Loucy (cell line): ENCODE measurements at regions not wholly inside any gene's neighbourhood (a gene's known extent, or its start where the extent isn't known, plus 50 kb on each side); places are given as distances from the start of the nearest gene placed in this dataset.
"Not testable (repeated sequence)": the region's sequence is repeated elsewhere in the genome, so short reads cannot be mapped to it uniquely, and the experiment has no call there.

Experiments used
- H2AFZ ChIP-seq: fragments of 200-600 bp; sonication (generic); 2 replicates; pipeline ENCODE4 v1.6.0; 2016; ENCODE audit warnings: antibody characterized with exemption, mild to moderate bottlenecking, low read length, moderate library complexity
- H3F3A ChIP-seq: fragments of 200-600 bp; 2 replicates; pipeline ENCODE4 v1.6.0; 2016; ENCODE audit warnings: antibody characterized with exemption, low read depth, mild to moderate bottlenecking
- H3K27me3 ChIP-seq: fragments of 200-600 bp; sonication (generic); 2 replicates; pipeline ENCODE4 v1.6.1; 2014; ENCODE audit warnings: low read length, mild to moderate bottlenecking; ENCODE audit not compliant: insufficient read depth, poor library complexity, severe bottlenecking
- H3K36me3 ChIP-seq: fragments of 200-600 bp; sonication (generic); 2 replicates; pipeline ENCODE4 v1.6.1; 2016; ENCODE audit warnings: low read length; ENCODE audit not compliant: insufficient read depth
- H3K4me1 ChIP-seq: fragments of 200-600 bp; sonication (generic); 2 replicates; pipeline ENCODE4 v1.5.1; 2014; ENCODE audit warnings: low read length, mild to moderate bottlenecking; ENCODE audit not compliant: insufficient read depth, poor library complexity, severe bottlenecking
- H3K4me2 ChIP-seq: fragments of 200-600 bp; sonication (generic); 2 replicates; pipeline ENCODE4 v1.6.0; 2014; ENCODE audit warnings: antibody characterized with exemption, low read length, low read depth, mild to moderate bottlenecking; ENCODE audit not compliant: poor library complexity, severe bottlenecking
- H3K4me3 ChIP-seq: fragments of 200-600 bp; sonication (generic); 2 replicates; pipeline ENCODE4 v1.5.1; 2014; ENCODE audit warnings: low read length, mild to moderate bottlenecking, mixed read lengths; ENCODE audit not compliant: poor library complexity, severe bottlenecking
- H3K79me2 ChIP-seq: fragments of 200-600 bp; sonication (generic); 2 replicates; pipeline ENCODE4 v1.6.1; 2014; ENCODE audit warnings: low read length; ENCODE audit not compliant: insufficient read depth
- H3K9ac ChIP-seq: fragments of 200-600 bp; sonication (generic); 2 replicates; pipeline ENCODE4 v1.6.0; 2014; ENCODE audit warnings: mild to moderate bottlenecking, low read depth, low read length, moderate library complexity; ENCODE audit not compliant: poor library complexity, severe bottlenecking
- H3K9me2 ChIP-seq: fragments of 200-600 bp; sonication (generic); replicated peaks from 2 replicates; pipeline ENCODE4 v1.6.1; 2016; ENCODE audit warnings: low read depth, low read length, mixed read lengths
- H3K9me3 ChIP-seq: fragments of 200-600 bp; sonication (generic); 2 replicates; pipeline ENCODE4 v1.6.1; 2014; ENCODE audit warnings: mild to moderate bottlenecking, antibody characterized with exemption, low read length, low read depth; ENCODE audit not compliant: insufficient read depth
- H4K20me1 ChIP-seq: fragments of 200-600 bp; sonication (generic); 2 replicates; pipeline ENCODE4 v1.6.0; 2014; ENCODE audit warnings: antibody characterized with exemption, low read length, mild to moderate bottlenecking; ENCODE audit not compliant: insufficient read depth, poor library complexity, severe bottlenecking
- CTCF ChIP-seq: fragments of 200-600 bp; sonication (generic); conservative IDR thresholded peaks from 2 replicates; pipeline ENCODE4 v1.5.1; 2014; ENCODE audit warnings: mild to moderate bottlenecking, antibody characterized with exemption, low read length
- EZH2phosphoT487 ChIP-seq: fragments of 200-600 bp; IDR thresholded peaks from 2 replicates; pipeline ENCODE4 v1.6.1; 2018; ENCODE audit warnings: antibody characterized with exemption, mild to moderate bottlenecking, moderate library complexity, borderline replicate concordance

DNA sequence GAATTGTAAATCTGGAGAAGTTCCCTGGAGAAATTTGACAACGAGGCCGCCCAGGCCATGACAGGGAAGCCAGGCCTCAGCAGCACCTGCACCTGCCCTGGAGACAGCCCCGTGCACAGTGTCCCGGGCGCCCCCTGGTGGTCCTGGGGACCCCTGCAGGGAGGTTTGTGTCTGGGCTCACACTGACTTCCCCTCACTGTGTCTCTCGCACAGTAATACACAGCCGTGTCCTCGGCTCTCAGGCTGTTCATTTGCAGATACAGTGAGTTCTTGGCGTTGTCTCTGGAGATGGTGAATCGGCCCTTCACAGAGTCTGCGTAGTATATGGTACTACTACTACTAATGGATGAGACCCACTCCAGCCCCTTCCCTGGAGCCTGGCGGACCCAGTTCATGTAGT, 1201.6 kb downstream of the TMEM121 start:
- not testable (repeated sequence) for H3K9me2 ChIP-seq, H2AFZ ChIP-seq, H4K20me1 ChIP-seq, H3K36me3 ChIP-seq, H3K79me2 ChIP-seq, H3K27me3 ChIP-seq, H3K9me3 ChIP-seq, H3F3A ChIP-seq
- H3K4me3 ChIP-seq: peak overlapping the region; percentile 65
- peak; percentile 48 for TF ChIP-seq CTCF
- peaks cover 81% of the 10 kb centered on the region for H3K4me1 ChIP-seq
- peak overlapping the region; percentile 92 for H3K4me2 ChIP-seq
- H3K9ac ChIP-seq: peak overlapping the region; percentile 72

GRCh38 chr14:106728611-106729010, 1202.2 kb downstream of the TMEM121 start:
- no peaks in the 10 kb centered on the region for H4K20me1 ChIP-seq
- H3K4me3 ChIP-seq: peak overlapping the region; percentile 34
- H3K4me2 ChIP-seq: peak overlapping the region; percentile 92
- H3K9me3 ChIP-seq: no peaks in the 10 kb centered on the region
- no peaks in the 10 kb centered on the region for H3K36me3 ChIP-seq
- peaks cover 78% of the 10 kb centered on the region for H3K4me1 ChIP-seq
- H3K9ac ChIP-seq: peak overlapping the region; percentile 72
- H3K9me2 ChIP-seq: no peaks in the 10 kb centered on the region
- no peak for TF ChIP-seq EZH2phosphoT487
- no peak for TF ChIP-seq CTCF
- peaks cover 3% of the 10 kb centered on the region; the same call in 1 of the 2 replicates for H3F3A ChIP-seq
- H3K27me3 ChIP-seq: no peaks in the 10 kb centered on the region
- no peak overlapping the region for H2AFZ ChIP-seq
- H3K79me2 ChIP-seq: 0 out of 2 replicates have a peak, but pooled peaks cover 9% of the 10 kb centered on the region

GRCh38 chr14:106729551-106729950, 1203.2 kb downstream of the TMEM121 start:
- no peak overlapping the region for H3K4me2 ChIP-seq
- H3K27me3 ChIP-seq: no peaks in the 10 kb centered on the region
- H3K4me3 ChIP-seq: no peak overlapping the region
- H3K9me3 ChIP-seq: no peaks in the 10 kb centered on the region
- peaks cover 78% of the 10 kb centered on the region for H3K4me1 ChIP-seq
- no peaks in the 10 kb centered on the region for H3K9me2 ChIP-seq
- TF ChIP-seq EZH2phosphoT487 (no peak), CTCF (no peak)
- H3K79me2 ChIP-seq: 0 out of 2 replicates have a peak, but pooled peaks cover 9% of the 10 kb centered on the region
- H2AFZ ChIP-seq: no peak overlapping the region
- H3K9ac ChIP-seq: peak overlapping the region; percentile 42
- no peaks in the 10 kb centered on the region for H4K20me1 ChIP-seq
- peaks cover 3% of the 10 kb centered on the region; the same call in 1 of the 2 replicates for H3F3A ChIP-seq
- no peaks in the 10 kb centered on the region for H3K36me3 ChIP-seq
